ENCODE measurements at regions not wholly inside any gene's neighbourhood (a gene's known extent, or its start where the extent isn't known, plus 50 kb on each side); places are given as distances from the start of the nearest gene placed in this dataset.

DNA sequence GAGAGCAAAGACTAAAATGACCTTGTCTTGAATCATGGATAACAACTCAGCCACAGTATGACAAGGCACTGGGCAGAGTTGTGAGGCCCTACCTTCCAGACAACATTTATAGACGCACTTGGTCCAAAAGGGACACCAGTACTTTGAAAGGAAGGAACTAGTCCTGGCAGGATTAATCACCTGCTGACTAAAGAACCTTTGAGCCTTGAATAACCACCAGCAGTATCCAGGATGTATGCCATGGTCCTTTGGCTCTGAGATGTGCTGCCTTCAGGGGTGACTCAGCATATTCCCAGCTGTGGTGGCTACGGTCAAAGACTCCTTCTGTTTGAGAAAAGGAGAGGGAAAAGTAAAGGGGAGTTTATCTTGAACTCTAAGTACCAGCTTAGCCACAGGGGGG, 118.1 kb upstream of the PRR32 start:
- TF ChIP-seq CTCF (conservative IDR thresholded peaks at IDR 0.05; ENCODE audit: low read depth, low read length) = no peak
- TF ChIP-seq EZH2phosphoT487 (IDR thresholded peaks at IDR 0.05; ENCODE audit: borderline replicate concordance, low read length) = no peak
- no peak for TF ChIP-seq EZH2 (IDR thresholded peaks at IDR 0.05; ENCODE audit: low read length, unreplicated experiment)
